ENCODE measurements at regions not wholly inside any gene's neighbourhood (a gene's known extent, or its start where the extent isn't known, plus 50 kb on each side); places are given as distances from the start of the nearest gene placed in this dataset.

DNA sequence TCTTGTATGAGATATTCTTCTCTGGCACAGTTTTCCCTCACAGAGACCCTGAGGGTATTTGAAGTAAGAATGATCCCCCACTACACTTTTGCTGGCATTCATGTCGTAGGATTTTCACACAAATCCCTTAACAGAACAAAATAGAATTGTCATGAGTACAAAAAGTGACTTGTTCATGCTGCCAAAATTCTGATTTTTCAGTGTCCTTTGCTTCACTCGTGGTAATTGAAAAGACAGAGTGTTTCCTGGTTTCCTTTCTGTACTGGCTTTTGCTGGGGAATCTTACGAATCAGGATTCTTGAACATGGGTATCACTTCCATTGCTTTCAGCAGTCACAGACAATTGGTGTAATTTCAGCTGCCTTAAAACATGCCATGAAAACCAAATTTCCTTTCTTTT lies 756.3 kb downstream of the REEP3 start:
- no peak for ATAC-seq
- TF ChIP-seq PPARA (CRISPR knock-in tag; IDR thresholded peaks at IDR 0.05; ENCODE audit: borderline replicate concordance) = no peak
- TF ChIP-seq, protein P1, sequence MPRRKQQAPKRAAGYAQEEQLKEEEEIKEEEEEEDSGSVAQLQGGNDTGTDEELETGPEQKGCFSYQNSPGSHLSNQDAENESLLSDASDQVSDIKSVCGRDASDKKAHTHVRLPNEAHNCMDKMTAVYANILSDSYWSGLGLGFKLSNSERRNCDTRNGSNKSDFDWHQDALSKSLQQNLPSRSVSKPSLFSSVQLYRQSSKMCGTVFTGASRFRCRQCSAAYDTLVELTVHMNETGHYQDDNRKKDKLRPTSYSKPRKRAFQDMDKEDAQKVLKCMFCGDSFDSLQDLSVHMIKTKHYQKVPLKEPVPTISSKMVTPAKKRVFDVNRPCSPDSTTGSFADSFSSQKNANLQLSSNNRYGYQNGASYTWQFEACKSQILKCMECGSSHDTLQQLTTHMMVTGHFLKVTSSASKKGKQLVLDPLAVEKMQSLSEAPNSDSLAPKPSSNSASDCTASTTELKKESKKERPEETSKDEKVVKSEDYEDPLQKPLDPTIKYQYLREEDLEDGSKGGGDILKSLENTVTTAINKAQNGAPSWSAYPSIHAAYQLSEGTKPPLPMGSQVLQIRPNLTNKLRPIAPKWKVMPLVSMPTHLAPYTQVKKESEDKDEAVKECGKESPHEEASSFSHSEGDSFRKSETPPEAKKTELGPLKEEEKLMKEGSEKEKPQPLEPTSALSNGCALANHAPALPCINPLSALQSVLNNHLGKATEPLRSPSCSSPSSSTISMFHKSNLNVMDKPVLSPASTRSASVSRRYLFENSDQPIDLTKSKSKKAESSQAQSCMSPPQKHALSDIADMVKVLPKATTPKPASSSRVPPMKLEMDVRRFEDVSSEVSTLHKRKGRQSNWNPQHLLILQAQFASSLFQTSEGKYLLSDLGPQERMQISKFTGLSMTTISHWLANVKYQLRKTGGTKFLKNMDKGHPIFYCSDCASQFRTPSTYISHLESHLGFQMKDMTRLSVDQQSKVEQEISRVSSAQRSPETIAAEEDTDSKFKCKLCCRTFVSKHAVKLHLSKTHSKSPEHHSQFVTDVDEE (CRISPR knock-in tag; IDR thresholded peaks at IDR 0.05) = no peak
- TF ChIP-seq, protein P2, sequence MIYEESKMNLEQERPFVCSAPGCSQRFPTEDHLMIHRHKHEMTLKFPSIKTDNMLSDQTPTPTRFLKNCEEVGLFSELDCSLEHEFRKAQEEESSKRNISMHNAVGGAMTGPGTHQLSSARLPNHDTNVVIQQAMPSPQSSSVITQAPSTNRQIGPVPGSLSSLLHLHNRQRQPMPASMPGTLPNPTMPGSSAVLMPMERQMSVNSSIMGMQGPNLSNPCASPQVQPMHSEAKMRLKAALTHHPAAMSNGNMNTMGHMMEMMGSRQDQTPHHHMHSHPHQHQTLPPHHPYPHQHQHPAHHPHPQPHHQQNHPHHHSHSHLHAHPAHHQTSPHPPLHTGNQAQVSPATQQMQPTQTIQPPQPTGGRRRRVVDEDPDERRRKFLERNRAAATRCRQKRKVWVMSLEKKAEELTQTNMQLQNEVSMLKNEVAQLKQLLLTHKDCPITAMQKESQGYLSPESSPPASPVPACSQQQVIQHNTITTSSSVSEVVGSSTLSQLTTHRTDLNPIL (CRISPR knock-in tag; IDR thresholded peaks at IDR 0.05; ENCODE audit: low read depth) = no peak
- TF ChIP-seq ZNF565 (CRISPR knock-in tag; conservative IDR thresholded peaks at IDR 0.05; ENCODE audit: low read depth) = no peak
- TF ChIP-seq RARB (CRISPR knock-in tag; IDR thresholded peaks at IDR 0.05) = no peak
- TF ChIP-seq, protein P3, sequence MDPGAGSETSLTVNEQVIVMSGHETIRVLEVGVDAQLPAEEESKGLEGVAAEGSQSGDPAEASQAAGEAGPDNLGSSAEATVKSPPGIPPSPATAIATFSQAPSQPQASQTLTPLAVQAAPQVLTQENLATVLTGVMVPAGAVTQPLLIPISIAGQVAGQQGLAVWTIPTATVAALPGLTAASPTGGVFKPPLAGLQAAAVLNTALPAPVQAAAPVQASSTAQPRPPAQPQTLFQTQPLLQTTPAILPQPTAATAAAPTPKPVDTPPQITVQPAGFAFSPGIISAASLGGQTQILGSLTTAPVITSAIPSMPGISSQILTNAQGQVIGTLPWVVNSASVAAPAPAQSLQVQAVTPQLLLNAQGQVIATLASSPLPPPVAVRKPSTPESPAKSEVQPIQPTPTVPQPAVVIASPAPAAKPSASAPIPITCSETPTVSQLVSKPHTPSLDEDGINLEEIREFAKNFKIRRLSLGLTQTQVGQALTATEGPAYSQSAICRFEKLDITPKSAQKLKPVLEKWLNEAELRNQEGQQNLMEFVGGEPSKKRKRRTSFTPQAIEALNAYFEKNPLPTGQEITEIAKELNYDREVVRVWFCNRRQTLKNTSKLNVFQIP (CRISPR knock-in tag; IDR thresholded peaks at IDR 0.05; ENCODE audit: borderline replicate concordance, low read depth) = no peak
- TF ChIP-seq ZC3H10 (CRISPR knock-in tag; IDR thresholded peaks at IDR 0.05) = no peak
- TF ChIP-seq CSDC2 (CRISPR knock-in tag; IDR thresholded peaks at IDR 0.05) = no peak
- TF ChIP-seq ARNTL (CRISPR knock-in tag; IDR thresholded peaks at IDR 0.05; ENCODE audit: borderline replicate concordance, low read depth) = no peak
- no peak for TF ChIP-seq OSR1 (CRISPR knock-in tag; IDR thresholded peaks at IDR 0.05)
- no peak for TF ChIP-seq ZFP30 (CRISPR knock-in tag; IDR thresholded peaks at IDR 0.05)
- no peak for TF ChIP-seq GLIS3 (CRISPR knock-in tag; IDR thresholded peaks at IDR 0.05)

DNA sequence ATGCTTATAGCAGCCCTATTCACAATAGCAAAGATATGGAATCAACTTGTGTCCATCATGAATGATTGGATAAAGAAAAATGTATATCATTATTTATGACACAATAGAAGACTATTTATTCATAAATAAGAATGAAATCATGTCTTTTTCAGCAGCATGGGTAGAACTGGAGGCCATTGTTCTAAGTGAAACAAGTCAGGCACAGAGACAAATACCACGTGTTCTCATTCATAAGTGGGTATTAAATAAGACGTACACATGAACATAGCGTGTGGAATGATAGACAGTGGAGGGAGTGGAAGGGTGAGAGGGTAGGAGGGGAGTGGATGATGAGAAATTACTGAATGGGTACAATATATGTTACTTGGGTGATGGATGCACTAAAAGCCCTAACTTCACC lies 762.4 kb downstream of the REEP3 start:
- TF ChIP-seq ZNF8 (CRISPR knock-in tag; IDR thresholded peaks at IDR 0.05) (no peak), GLIS3 (CRISPR knock-in tag; IDR thresholded peaks at IDR 0.05) (no peak), ZNF70 (CRISPR knock-in tag; IDR thresholded peaks at IDR 0.05) (no peak), ESRRG (CRISPR knock-in tag; IDR thresholded peaks at IDR 0.05) (no peak), RARB (CRISPR knock-in tag; IDR thresholded peaks at IDR 0.05) (no peak), ZNF565 (CRISPR knock-in tag; conservative IDR thresholded peaks at IDR 0.05; ENCODE audit: low read depth) (no peak), TCF4 (CRISPR knock-in tag; IDR thresholded peaks at IDR 0.05; ENCODE audit: borderline replicate concordance) (no peak), ZC3H10 (CRISPR knock-in tag; IDR thresholded peaks at IDR 0.05) (no peak), ARNTL (CRISPR knock-in tag; IDR thresholded peaks at IDR 0.05; ENCODE audit: borderline replicate concordance, low read depth) (no peak), ZFP30 (CRISPR knock-in tag; IDR thresholded peaks at IDR 0.05) (no peak), PPARA (CRISPR knock-in tag; IDR thresholded peaks at IDR 0.05; ENCODE audit: borderline replicate concordance) (no peak), CSDC2 (CRISPR knock-in tag; IDR thresholded peaks at IDR 0.05) (no peak)
- TF ChIP-seq, protein P4, sequence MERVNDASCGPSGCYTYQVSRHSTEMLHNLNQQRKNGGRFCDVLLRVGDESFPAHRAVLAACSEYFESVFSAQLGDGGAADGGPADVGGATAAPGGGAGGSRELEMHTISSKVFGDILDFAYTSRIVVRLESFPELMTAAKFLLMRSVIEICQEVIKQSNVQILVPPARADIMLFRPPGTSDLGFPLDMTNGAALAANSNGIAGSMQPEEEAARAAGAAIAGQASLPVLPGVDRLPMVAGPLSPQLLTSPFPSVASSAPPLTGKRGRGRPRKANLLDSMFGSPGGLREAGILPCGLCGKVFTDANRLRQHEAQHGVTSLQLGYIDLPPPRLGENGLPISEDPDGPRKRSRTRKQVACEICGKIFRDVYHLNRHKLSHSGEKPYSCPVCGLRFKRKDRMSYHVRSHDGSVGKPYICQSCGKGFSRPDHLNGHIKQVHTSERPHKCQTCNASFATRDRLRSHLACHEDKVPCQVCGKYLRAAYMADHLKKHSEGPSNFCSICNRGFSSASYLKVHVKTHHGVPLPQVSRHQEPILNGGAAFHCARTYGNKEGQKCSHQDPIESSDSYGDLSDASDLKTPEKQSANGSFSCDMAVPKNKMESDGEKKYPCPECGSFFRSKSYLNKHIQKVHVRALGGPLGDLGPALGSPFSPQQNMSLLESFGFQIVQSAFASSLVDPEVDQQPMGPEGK (CRISPR knock-in tag; IDR thresholded peaks at IDR 0.05; ENCODE audit: borderline replicate concordance) = no peak
- TF ChIP-seq, protein P1 (CRISPR knock-in tag; IDR thresholded peaks at IDR 0.05) = no peak
- TF ChIP-seq, protein P2 (CRISPR knock-in tag; IDR thresholded peaks at IDR 0.05; ENCODE audit: low read depth) = no peak
- ATAC-seq = no peak
